GM12892 (cell line): ENCODE measurements at regions not wholly inside any gene's neighbourhood (a gene's known extent, or its start where the extent isn't known, plus 50 kb on each side); places are given as distances from the start of the nearest gene placed in this dataset.

Source experiments
- POLR2A ChIP-seq: IDR thresholded peaks from 2 replicates; pipeline ENCODE4 v1.6.1; 2011; ENCODE audit warnings: low read depth, low read length, control low read depth
- POLR2AphosphoS5 ChIP-seq: IDR thresholded peaks from 2 replicates; pipeline ENCODE4 v1.6.1; 2011; ENCODE audit warnings: low read depth, low read length, control low read depth

DNA sequence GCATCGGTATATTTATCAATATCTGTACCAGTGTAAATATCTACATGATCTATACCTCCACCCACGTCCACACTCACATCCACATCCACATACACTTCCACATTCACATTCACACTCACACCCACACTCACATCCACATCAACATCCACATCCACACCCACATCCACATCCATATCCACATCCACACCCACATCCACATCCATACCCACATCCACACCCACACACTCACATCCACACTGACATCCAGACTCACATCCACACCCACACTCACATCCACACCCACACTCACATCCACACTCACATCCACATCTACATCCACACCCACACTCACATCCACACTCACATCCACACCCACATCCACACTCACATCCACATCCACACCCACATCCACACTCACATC, 189.2 kb downstream of the IRX1 start:
- TF ChIP-seq POLR2AphosphoS5 (no peak), POLR2A (no peak)
